Lung (tissue), 11 donors: ENCODE measurements at regions not wholly inside any gene's neighbourhood (a gene's known extent, or its start where the extent isn't known, plus 50 kb on each side); places are given as distances from the start of the nearest gene placed in this dataset.

Source experiments
- ATAC-seq: fragments of 200-7000 bp; cut with Tn5 transposase; one replicate; pipeline ENCODE4 v1.9.1; 2020; ENCODE audit warnings: moderate number of reproducible peaks; ENCODE audit not compliant: insufficient read depth, low FRiP score
- DNase-seq, 3 donors: peaks; one replicate each; pipeline ENCODE4 v3.0.0-alpha.2; 2013 to 2017
- H3K27ac ChIP-seq, 2 donors: one replicate each; pipeline ENCODE4 v1.5.1; 2013; ENCODE audit warnings: mild to moderate bottlenecking in 2 of 2, moderate library complexity in 2 of 2, control low read depth in 1 of 2, inconsistent platforms in 1 of 2, low read depth in 1 of 2, low read length in 1 of 2
- H3K27me3 ChIP-seq, 3 donors: one replicate each; pipeline ENCODE4 v1.5.1; 2013; ENCODE audit warnings: low read length in 2 of 3; ENCODE audit not compliant: control insufficient read depth in 3 of 3, insufficient read depth in 3 of 3
- H3K36me3 ChIP-seq, 4 donors: one replicate each; pipeline ENCODE4 v1.5.1; 2013; ENCODE audit warnings: low read length in 4 of 4, mild to moderate bottlenecking in 1 of 4, moderate library complexity in 1 of 4; ENCODE audit not compliant: control insufficient read depth in 4 of 4, insufficient read depth in 4 of 4
- H3K4me1 ChIP-seq, 5 donors: one replicate each; pipeline ENCODE4 v1.5.1; 2013; ENCODE audit warnings: low read length in 5 of 5, mild to moderate bottlenecking in 2 of 5, moderate library complexity in 1 of 5; ENCODE audit not compliant: control insufficient read depth in 5 of 5, insufficient read depth in 5 of 5
- H3K4me3 ChIP-seq: one replicate; pipeline ENCODE4 v1.5.1; 2013; ENCODE audit warnings: mild to moderate bottlenecking, control low read depth, moderate library complexity
- H3K9ac ChIP-seq, 2 donors: one replicate each; pipeline ENCODE4 v1.5.1; 2013; ENCODE audit warnings: low read length in 2 of 2, control low read depth in 1 of 2; ENCODE audit not compliant: insufficient read depth in 1 of 2
- H3K9me3 ChIP-seq, 4 donors: one replicate each; pipeline ENCODE4 v1.5.1; 2013; ENCODE audit warnings: low read length in 3 of 4, mild to moderate bottlenecking in 1 of 4, moderate library complexity in 1 of 4; ENCODE audit not compliant: control insufficient read depth in 4 of 4, insufficient read depth in 3 of 4
- CTCF ChIP-seq: IDR thresholded peaks from 2 replicates; pipeline ENCODE4 v1.5.1; 2012; ENCODE audit warnings: mild to moderate bottlenecking; ENCODE audit errors: control extremely low read depth, extremely low read depth
- WGBS, 2 donors: extraction: QIAGEN DNeasy Blood & Tissue Kit; methylation state at CpG; one replicate each; pipeline ENCODE4 v1.1.7; 2013; 5-methylcytosine and 5-hydroxymethylcytosine counted together
- donor health status: control.
- donor health status: control.
- donor health status: Bipolar disorder and iron deficiency.
- donor health status: healthy.
- donor health status: DM: yes; HTN: yes; CAD: no.

GRCh38 chrX:102883491-102883890 lies 53.6 kb upstream of the RAB40AL start:
- Histone ChIP-seq H3K9ac (no peak overlapping the region), H3K4me3 (no peak overlapping the region), H3K27me3 (peaks cover 0 to 8% (median 2%) of the 10 kb centered on the region in 3 donors), H3K36me3 (no peaks in the 10 kb centered on the region), H3K9me3 (no peaks in the 10 kb centered on the region), H3K27ac (no peak overlapping the region), H3K4me1 (no peaks in the 10 kb centered on the region)
- 80 to 90% methylated on average over 7 of the region's 7 CpGs for WGBS, 2 donors
- ATAC-seq (no peak), DNase-seq (no peak)
- no peak for TF ChIP-seq CTCF
